Stimulated activated CD8-positive, alpha-beta memory T cell treated with anti-CD3 and anti-CD28 coated beads, Interleukin-7, amount 100 ng/mL, for 48 hours (primary cell): ENCODE measurements at regions not wholly inside any gene's neighbourhood (a gene's known extent, or its start where the extent isn't known, plus 50 kb on each side); places are given as distances from the start of the nearest gene placed in this dataset.

Experiments used
- DNase-seq, 2 donors: peaks; one replicate each; pipeline ENCODE4 v3.0.0-alpha.2; 2020; ENCODE audit warnings: low read depth in 1 of 2; ENCODE audit errors: extremely low read depth in 1 of 2

DNA sequence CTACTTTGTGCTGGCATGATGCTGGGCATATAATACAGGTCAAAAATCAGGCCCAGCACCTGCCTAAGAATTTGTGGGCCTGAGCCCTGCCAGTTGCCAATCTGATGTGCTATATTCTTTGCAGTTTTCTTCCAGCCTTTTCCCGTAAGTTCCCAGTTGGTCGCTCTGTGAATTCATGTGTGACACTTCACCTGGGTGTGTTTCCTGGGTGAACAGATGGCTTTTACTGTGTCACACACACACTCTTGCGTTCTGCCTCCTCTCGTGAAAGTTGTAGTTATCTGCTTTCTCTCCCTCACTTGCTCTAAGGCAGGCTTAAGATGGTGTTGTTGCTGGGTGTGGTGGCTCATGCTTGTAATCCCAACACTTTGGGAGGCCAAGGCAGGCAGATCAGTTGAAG is 153.5 kb upstream of the DMRT1 start:
- no peak for DNase-seq

DNA sequence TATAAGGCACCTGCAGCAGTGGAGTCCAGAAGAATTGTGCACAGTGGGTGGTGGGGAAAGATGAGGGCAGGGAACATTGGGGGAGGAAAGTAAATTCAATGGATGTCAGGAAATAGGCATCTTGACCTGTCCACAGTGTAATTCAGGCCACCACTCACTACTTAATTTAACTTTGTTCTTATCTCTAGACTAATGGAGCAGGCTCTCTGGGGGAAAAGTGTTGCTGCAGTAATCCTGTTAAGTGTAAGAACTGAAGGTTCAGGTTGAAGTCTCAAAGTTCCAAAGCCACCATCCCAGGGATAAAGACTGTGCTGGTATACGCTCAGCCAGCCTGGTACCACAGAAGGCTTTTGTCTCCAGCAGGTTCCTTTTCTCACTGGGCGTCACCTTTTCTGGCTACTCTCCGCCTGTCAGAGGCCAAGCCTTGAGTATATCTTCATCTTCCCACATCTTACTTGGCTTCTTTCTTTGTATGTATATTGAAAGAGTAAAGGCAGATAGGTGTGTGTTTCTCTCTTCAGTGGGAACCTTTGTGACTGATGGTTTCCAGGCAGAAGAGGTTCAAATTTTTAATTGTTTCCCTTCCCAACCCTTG is 150.9 kb upstream of the DMRT1 start:
- no peak for DNase-seq

DNA sequence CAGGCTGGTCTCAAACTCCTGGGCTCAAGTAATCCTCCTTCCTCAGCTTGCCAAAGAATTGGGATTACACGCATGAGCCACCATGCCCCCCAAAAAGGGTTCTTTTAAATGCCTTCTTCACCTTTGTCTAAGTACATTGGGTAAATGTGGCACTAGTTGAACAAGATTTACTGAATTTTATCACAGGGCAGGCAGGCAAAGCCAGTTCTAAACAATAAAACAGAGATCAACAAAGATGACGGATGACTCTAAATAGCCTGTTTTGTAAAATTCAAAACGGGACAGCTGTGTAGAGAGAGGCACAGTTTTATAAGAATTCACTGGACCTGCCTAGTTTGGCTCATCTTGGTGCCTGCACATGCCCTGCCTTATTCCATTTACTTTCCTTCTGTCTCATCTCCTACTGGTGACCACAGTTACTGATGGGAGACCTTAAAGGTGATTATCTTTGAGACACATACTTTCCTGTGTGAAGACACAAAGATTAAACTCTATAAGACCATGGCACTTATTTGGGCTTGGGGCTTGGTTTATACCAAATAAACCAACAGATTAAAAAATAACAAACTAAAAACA is 149.6 kb upstream of the DMRT1 start:
- DNase-seq: no peak

DNA sequence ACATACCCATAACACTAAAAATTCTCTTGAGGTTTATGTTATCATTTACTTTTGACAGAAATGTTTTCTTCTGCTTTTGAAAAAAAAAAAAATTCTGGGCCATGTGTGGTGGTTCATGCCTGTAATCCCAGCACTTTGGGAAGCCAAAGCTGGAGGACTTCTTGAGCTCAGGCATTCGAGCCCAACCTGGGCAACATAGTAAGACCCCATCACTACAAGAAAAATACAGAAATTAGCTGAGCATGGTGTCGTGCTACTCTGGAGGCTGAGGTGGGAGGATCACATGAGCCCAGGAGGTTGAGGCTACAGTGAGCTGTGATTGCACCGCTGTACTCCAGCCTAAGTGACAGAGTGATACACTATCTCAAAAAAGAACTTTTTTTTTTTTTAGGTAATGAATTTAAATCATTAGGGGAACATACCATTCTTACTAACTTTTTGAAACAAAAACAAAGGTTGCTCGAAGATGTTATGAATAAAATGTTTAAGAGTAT is 148.8 kb upstream of the DMRT1 start:
- no peak for DNase-seq

DNA sequence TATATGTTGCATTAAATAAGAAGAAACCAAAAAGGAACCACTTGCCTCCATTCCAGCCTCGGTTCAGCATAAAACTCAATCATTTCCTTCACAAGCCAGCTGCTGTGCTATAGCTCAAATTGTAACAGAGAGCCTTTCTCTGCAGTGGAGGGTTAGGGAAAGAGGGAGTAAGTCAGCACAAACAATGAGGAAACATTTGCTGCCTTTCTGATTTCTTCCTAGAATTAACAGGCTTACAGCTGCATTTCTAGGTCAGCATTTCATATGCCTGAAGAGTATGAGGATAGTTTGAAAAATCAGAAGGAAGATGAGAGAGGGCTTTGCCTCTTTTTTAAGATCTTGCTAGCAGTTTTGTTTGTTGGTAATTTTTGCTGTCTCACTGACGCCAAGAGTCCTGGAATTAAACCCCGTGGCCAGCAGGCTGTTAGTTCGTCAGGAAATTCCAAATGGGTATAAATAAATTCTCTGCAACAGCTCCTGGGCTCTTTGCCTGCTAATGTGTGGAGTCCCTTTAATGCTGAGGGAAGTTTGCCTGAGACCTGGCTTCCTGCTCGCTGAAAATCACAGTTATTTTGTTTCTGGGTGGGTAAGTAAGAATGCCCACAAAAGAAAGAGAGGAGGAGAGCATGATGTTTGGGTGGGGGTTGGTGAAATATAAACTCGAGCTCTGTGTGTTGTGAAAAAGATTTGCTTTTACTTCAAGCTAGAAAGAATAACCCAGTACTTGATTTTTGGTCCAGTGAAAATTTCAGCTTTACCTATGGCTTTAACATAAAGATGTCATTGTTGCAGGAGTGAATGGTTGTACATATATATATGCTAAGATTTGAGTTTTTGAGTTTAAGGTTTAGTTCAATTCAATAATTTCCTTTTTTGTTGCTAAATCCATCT is 148.1 kb upstream of the DMRT1 start:
- DNase-seq: no peak

DNA sequence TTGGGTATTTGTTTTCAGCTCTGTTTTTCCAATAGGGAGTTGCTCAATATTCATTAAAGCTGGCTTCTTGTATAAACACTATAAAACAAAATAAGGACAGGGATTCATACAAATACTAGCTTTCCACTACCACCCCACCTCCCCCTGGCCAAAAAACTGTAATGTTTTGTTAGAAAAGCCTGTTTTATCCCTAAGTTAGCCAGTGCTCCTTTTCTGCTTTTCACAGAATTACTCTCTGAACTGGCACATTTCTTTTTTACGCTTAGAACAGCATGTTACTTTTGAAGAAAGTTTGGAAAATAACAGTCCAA is 147.4 kb upstream of the DMRT1 start:
- DNase-seq: no peak

DNA sequence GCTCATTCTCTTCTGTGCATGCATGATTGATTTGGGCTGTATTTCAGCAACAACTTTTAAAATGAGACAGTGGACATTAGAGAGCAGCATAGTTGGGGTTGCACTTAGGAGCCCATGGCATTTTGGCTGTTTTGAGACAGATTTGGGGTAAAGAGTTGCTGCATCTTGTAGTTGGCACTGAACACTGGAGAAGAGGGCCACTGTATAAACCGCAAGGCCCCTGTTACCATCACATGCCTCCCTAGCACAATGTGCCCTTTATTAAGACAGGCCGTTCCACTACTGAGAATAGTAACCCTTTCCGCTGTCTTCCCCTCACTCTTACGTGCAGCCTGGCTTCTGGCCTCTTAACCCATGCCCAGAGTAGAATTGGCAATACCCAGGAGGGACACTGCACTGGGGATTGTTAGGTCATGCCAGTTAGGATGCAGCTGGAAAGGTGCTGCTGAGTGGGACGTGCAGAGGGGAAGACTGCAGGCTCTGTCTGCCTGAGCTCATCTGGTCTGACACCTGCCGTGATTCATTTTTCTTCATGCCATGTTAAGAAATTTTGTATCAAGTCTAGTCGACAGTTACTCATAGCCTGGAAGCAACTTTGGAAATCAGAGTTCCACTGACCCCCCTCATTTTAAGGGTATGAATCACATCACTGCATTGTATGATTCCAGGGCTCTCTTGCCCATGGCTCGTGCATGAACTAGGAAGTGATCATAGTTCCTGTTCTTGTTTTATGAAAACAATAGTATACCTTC is 146.9 kb upstream of the DMRT1 start:
- no peak for DNase-seq

DNA sequence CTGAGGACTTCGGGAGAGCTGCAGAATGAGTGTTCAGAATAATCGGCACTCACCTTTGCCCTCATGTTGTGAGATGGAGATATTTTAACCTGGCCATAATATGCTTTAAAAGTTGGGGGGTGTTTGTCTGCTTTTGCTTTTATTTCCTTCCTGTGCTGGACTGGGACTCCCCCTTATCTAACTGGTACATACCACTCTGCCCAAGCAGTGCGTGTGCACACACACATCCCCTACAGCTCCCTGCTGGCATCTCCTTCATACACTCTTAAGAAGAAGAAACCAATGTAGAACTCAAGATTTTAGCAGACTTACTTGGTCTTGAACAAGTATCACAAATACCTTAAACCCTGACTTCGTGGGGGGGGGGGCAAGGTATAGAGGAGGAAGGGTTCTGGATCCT is 146.2 kb upstream of the DMRT1 start:
- no peak for DNase-seq

DNA sequence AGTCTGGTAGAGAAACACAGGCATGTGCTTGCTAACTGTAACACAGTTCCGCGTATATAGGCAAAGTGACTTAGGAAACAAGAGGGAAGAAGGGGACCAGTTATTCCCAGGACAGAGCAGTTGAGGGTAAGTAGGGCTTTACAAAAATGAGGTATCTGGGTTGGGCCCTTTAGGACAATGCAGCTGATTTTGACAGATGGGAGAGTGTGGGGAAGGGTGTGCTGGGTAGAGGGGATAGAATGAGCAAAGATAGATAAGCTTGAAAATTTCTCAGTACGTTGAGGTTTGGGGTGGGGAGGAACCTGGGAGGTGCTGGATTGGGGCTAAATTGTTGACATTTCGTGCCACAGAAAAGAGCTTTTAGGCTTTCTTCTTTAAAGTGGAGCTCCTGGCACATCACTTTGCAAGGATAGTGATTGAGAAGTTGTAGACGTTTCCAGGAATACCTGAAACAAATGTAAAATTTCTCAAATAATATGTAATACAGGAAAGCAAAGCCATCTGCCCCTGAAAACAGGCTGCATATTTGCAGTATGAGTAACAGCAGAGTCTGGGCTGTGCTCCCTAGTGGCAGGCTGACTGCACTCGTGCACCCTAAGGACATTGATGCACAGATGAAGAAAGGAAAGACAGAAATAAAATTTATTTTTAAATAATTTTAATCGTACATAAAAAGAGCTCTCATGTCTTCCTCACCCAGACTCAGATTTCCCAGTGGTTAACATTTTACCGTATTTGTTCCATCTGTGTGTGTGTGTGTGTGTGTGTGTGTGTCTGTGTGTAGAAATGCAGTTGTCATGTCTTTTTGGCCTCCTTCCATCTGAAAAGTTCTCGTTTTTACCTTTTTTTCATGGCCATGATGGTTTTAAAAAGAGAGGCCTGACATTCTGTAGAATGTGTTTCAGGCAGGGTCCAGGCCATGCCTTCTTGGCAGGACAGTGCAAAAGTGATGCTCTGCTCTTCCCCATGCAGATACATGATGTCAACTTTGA is 144.9 kb upstream of the DMRT1 start:
- DNase-seq: no peak

DNA sequence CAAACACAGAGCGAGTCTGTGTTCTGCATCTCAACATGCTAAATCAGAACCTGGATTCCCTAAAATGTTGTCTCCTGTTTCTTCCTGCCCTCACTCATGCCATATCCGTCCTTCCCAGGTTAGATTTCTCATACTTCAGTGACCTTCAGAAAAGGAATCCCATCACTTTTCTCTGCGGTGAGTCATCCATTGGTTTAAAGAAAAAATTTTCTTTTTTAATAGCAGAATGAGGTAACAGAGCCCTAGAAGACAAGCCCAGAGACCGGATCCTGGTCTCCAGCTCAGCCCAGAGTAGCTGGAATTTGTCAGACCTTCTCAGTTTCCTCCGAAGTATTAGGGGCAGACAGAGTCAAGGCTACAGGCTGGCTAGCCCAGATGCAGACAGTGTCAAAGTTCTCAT is 143.2 kb upstream of the DMRT1 start:
- no peak for DNase-seq

DNA sequence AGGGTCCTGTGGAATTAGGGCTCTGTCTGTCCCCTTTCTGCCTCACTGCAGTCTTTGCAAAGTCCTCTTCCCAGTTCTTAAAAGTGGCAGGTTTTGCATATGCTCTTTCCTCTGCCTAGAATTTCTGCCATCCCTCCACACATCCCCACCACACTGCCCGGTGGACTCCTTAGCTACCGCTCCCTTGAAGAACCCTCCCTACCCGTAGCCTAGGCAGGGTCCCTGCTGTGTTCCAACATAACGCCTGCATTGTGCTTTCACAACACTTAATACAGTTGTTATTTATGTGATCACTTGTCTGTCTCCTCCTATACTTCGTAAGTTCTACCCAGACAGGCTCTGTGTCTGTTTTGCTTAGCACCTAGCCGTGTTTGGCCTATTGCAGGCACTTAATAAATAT is 142.5 kb upstream of the DMRT1 start:
- DNase-seq: no peak

DNA sequence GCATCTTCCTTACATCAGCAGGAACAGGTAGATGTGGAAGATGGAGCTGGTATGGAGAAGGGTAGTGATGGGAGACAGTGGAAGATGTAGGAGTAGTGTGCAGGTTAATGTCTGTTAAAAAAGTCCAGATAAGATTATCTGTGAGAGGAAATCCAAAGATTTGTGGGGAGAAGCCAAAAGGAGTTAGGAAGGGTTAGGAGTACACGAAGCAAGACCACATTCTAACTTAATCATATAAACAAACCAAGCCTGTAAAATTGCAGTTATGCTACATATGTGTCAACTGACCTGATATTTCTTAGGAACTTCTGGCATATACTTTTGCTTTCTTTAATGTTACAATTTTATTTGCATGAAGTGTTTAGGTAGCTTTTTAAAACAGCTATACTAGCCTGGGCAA is 142.1 kb upstream of the DMRT1 start:
- DNase-seq: no peak

DNA sequence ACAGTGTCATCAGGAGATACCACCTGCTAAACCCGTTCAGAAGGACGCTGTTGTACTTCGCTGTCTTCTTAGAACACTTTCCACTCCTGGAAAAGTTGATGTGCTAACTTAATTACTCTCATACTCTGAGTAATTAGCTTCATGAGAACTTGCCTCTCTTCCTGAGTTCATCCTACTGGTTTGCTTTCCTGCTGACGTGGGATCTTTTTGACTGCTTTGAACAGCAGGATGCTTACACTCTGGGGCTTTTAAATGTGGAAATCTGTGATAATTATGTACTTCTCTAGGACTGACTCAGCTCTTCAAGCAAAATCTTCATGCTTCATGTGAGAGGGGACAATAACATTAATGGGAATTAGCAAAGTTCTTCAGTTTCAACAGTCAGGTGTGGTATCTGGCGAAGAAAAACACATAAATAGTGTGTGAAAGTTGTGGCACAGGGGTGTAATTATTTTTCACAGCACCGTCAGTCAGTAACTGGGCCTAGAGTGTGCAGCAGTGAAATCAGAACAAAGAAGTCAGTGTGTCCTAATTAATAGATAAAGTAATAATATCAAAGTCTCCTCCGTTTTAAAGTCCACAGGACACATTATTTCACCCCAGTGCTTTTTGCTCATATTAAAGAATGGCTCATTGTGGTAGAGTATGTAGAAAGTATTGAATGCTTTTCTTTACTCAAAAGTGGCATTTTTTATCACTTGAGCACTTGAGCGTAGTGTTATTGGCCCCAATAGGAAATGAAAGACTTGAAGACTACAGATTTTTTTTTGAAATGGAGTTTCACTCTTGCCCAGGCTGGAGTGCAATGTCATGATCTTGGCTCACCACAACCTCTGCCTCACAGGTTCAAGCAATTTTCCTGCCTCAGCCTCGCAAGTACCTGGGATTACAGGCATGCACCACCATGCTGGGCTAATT is 140.9 kb upstream of the DMRT1 start:
- DNase-seq: no peak

DNA sequence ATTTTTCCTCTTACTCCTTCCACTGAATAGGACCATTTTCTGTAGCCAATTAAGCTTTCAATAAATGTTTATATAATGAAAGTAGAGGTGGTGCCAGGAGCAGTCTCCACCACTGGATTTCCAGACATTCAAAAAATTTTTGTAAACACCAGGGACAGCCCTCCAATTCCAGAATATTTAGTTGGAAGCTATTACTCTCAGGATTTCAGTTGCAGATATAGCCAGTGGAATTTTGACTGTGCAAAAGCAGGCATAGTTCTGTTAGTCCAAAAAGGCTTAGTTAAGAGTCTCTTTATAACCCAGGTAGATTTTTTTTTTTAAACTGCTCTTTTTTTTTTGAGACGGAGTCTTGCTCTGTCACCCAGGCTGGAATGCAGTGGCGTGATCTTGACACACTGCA is 138.1 kb upstream of the DMRT1 start:
- no peak for DNase-seq

DNA sequence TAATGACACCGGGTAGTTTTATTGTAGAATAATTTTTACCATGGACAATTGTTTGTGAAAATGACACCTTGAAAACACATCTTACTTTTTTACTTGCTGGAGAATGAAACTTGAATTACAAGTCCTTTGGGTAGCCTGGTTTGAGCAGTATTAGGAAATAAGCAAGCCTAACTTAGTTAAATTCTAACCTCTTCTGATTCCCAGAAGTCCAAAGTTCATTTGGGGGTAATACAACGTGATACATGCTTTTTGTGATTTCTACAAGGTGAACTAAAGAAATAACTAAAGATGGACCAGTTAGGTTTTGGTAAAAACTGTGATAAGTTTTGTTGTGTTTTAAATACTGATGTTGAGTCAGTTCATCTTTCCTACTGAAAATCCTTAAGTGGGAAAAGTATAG is 135.4 kb upstream of the DMRT1 start:
- DNase-seq: no peak

DNA sequence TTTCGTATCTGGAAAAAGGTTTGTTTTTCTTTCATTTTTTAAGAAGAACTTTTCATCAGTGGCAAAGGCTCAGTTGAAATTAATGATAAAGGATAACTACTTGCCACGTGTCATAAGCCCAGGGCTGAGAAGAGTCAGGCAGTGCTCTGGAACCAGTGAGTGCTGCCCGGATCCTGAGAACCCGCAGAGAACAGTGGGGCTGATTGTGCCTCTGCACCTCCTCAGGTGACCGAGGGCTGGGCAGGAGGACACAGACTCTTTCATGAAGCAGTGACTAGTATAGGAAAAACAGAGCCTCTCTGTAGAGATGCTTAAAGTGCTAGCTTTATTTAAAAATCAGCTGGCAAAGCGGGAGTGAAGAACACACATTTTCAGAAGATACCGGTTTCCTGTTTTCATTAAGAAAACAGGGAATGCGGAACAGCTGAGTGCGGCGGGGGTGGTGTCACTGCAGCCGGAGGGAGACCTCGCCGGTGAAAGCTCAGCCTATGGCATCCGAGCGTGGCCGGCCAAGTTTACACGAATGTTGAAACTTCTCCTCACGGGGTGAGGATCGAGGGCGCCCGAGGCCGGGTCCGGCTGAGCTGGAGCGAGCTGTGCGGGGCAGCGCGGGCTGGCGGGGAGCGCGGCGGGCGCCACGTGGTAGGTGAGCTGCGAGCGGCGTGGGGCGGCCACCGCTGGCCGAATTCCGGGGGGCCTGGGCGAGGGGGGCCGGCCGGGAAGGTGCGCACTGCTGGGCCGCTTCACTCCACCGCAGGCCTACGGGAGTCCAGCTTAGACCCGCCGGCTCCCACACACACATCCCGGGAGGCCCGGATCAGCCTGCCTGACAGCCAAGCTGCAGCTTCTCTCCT is 134.7 kb upstream of the DMRT1 start:
- peak in 1 of 2 donors; percentile 11 for DNase-seq

DNA sequence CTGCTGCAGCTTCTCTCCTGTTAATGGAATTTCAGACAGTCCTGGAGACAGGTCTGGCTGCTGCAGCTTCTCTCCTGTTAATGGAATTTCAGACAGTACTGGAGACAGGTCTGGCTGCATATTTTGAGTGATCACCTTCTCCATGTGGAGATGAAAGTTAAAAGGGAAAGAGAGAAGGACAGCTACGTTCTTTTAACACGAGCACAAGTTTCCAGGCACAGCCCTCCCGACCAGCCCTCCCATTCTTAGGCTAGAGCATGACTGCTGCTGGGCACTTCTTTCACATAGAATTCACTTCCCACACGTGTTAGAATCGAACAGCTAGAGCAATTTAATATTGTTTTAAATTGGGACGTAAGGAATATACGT is 133.3 kb upstream of the DMRT1 start:
- no peak for DNase-seq
